ENCODE measurements at regions not wholly inside any gene's neighbourhood (a gene's known extent, or its start where the extent isn't known, plus 50 kb on each side); places are given as distances from the start of the nearest gene placed in this dataset.

- TF ChIP-seq CTCF (IDR thresholded peaks at IDR 0.05) (no peak), POLR2AphosphoS5 (IDR thresholded peaks at IDR 0.05) (no peak)
Observed at GRCh38 chr17:73799781-73800627, 155.8 kb upstream of the SDK2 start.

Data from prostate gland (tissue), 2 donors.